Uterus (tissue), 3 donors: ENCODE measurements at regions not wholly inside any gene's neighbourhood (a gene's known extent, or its start where the extent isn't known, plus 50 kb on each side); places are given as distances from the start of the nearest gene placed in this dataset.

Experiments
- DNase-seq, 2 donors: peaks; one replicate each; pipeline ENCODE4 v3.0.0-alpha.2; 2019 to 2020
- H3K27ac ChIP-seq, 2 donors: fragments of 200-600 bp; sonication (generic); 1 replicate in 1 of 2; 2 replicates in 1 of 2; pipeline ENCODE4 v1.5.1; 2016 to 2018
- H3K27me3 ChIP-seq, 2 donors: fragments of 200-600 bp; sonication (generic); one replicate each; pipeline ENCODE4 v1.5.1; 2018 to 2019; ENCODE audit warnings: control low read depth in 1 of 2
- H3K36me3 ChIP-seq, 2 donors: fragments of 200-600 bp; sonication (generic); one replicate each; pipeline ENCODE4 v1.5.1; 2019; ENCODE audit warnings: control low read depth in 1 of 2
- H3K4me1 ChIP-seq, 2 donors: fragments of 200-600 bp; sonication (generic); one replicate each; pipeline ENCODE4 v1.5.1; 2018 to 2019; ENCODE audit warnings: control low read depth in 1 of 2
- H3K4me3 ChIP-seq, 2 donors: fragments of 200-600 bp; sonication (generic); 1 replicate in 1 of 2; 2 replicates in 1 of 2; pipeline ENCODE4 v1.5.1; 2018 to 2019; ENCODE audit warnings: mild to moderate bottlenecking in 1 of 2
- H3K9me3 ChIP-seq, 2 donors: fragments of 200-600 bp; sonication (generic); one replicate each; pipeline ENCODE4 v1.5.1; 2019; ENCODE audit warnings: control low read depth in 1 of 2
- CTCF ChIP-seq, 4 experiments: fragments of 200-600 bp in 2 of 4; fragments of 450-650 bp in 2 of 4; sonication (generic) in 2 of 4; IDR thresholded peaks; one replicate each; pipeline ENCODE4 v1.5.1; 2016 to 2019; ENCODE audit warnings: antibody characterized with exemption in 4 of 4, mild to moderate bottlenecking in 2 of 4, moderate library complexity in 1 of 4
- POLR2A ChIP-seq, 2 donors: fragments of 450-650 bp; IDR thresholded peaks; one replicate each; pipeline ENCODE4 v1.6.1; 2016; ENCODE audit warnings: antibody characterized with exemption in 2 of 2, mild to moderate bottlenecking in 1 of 2, moderate library complexity in 1 of 2
- intact Hi-C: fragments of 100-400 bp; cut with DNase I; formaldehyde crosslinking; loops from one replicate; pipeline ENCODE4 v1.15.1; 2023; ENCODE audit warnings: low total_unique reads
- donor health status: DM: yes; HTN: yes; CAD: no.

GRCh38 chr18:47737198-47737830, 193.1 kb downstream of the SMAD2 start:
- Histone ChIP-seq H3K27ac (no peak overlapping the region), H3K4me1 (no peaks in the 10 kb centered on the region), H3K4me3 (no peak overlapping the region), H3K9me3 (no peaks in the 10 kb centered on the region), H3K36me3 (no peaks in the 10 kb centered on the region), H3K27me3 (no peaks in the 10 kb centered on the region)
- no peak for DNase-seq
- intact Hi-C loops, result no loop called here
- no peak for TF ChIP-seq POLR2A (IDR thresholded peaks at IDR 0.05)
- no peak for TF ChIP-seq CTCF (IDR thresholded peaks at IDR 0.05)

- no peaks in the 10 kb centered on the region for H3K36me3 ChIP-seq
- intact Hi-C loops, result no loop called here
- no peaks in the 10 kb centered on the region for H3K27me3 ChIP-seq
- no peaks in the 10 kb centered on the region for H3K9me3 ChIP-seq
- no peak for DNase-seq
- H3K4me3 ChIP-seq, result no peak overlapping the region
- no peak overlapping the region for H3K27ac ChIP-seq
- no peaks in the 10 kb centered on the region for H3K4me1 ChIP-seq
- TF ChIP-seq POLR2A (IDR thresholded peaks at IDR 0.05), result no peak
- TF ChIP-seq CTCF (IDR thresholded peaks at IDR 0.05), result no peak
Observed at GRCh38 chr18:47736376-47737140, 193.9 kb downstream of the SMAD2 start.

- H3K4me3 ChIP-seq, result no peak overlapping the region
- no peaks in the 10 kb centered on the region for H3K36me3 ChIP-seq
- no peak for DNase-seq
- intact Hi-C loops, result no loop called here
- H3K9me3 ChIP-seq, result no peaks in the 10 kb centered on the region
- no peaks in the 10 kb centered on the region for H3K4me1 ChIP-seq
- H3K27me3 ChIP-seq, result no peaks in the 10 kb centered on the region
- no peak for TF ChIP-seq CTCF (IDR thresholded peaks at IDR 0.05)
- TF ChIP-seq POLR2A (IDR thresholded peaks at IDR 0.05), result no peak
- no peak overlapping the region for H3K27ac ChIP-seq
Observed at GRCh38 chr18:47735041-47735702, 195.3 kb downstream of the SMAD2 start.

- no peak overlapping the region for H3K4me3 ChIP-seq
- TF ChIP-seq CTCF (IDR thresholded peaks at IDR 0.05) (no peak), POLR2A (IDR thresholded peaks at IDR 0.05) (no peak)
- no peaks in the 10 kb centered on the region for H3K9me3 ChIP-seq
- H3K4me1 ChIP-seq, result no peaks in the 10 kb centered on the region
- DNase-seq, result no peak
- no peak overlapping the region for H3K27ac ChIP-seq
- intact Hi-C loops, result no loop called here
- no peaks in the 10 kb centered on the region for H3K27me3 ChIP-seq
- no peaks in the 10 kb centered on the region for H3K36me3 ChIP-seq
Observed at GRCh38 chr18:47731276-47731675, 199.2 kb downstream of the SMAD2 start.

GRCh38 chr18:47730795-47731194, 199.7 kb downstream of the SMAD2 start:
- Histone ChIP-seq H3K4me3 (no peak overlapping the region), H3K27me3 (no peaks in the 10 kb centered on the region), H3K4me1 (no peaks in the 10 kb centered on the region), H3K27ac (no peak overlapping the region), H3K36me3 (no peaks in the 10 kb centered on the region), H3K9me3 (no peaks in the 10 kb centered on the region)
- DNase-seq, result no peak
- intact Hi-C loops, result no loop called here
- TF ChIP-seq POLR2A (IDR thresholded peaks at IDR 0.05) (no peak), CTCF (IDR thresholded peaks at IDR 0.05) (no peak)
